Testis (tissue), 2 donors: ENCODE measurements at regions not wholly inside any gene's neighbourhood (a gene's known extent, or its start where the extent isn't known, plus 50 kb on each side); places are given as distances from the start of the nearest gene placed in this dataset.

Experiments
- POLR2A ChIP-seq: fragments of 450-650 bp; IDR thresholded peaks from one replicate; pipeline ENCODE4 v1.6.1; 2017; ENCODE audit warnings: antibody characterized with exemption, mild to moderate bottlenecking, moderate library complexity
- TF ChIP-seq, protein P1 (sequence below), 3 experiments: fragments of 450-650 bp in 2 of 3; fragments of 200-600 bp in 1 of 3; sonication (generic) in 1 of 3; IDR thresholded peaks; one replicate each; pipeline ENCODE4 v1.5.1; 2016 to 2019; ENCODE audit warnings: antibody characterized with exemption in 3 of 3, mild to moderate bottlenecking in 2 of 3, moderate library complexity in 1 of 3

DNA sequence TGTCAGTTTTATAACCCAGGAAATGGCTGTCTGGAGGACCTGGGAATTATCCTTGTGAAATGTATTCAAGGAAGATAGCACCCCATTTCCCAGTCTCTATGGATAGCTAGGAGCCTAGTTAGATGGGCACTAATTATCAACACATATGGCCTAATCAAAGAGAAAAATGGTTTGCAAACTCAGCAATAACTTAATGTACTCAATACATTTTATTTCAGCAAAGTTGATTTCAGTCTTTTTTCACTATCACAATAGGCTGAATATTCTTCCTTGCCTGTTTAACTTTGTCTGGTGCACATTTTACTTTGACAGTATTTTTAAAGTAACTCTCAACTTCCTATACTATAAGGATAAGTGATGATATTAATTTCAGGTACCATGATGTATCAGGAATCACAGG is 756.3 kb downstream of the CCDC85A start:
- TF ChIP-seq, protein P1, sequence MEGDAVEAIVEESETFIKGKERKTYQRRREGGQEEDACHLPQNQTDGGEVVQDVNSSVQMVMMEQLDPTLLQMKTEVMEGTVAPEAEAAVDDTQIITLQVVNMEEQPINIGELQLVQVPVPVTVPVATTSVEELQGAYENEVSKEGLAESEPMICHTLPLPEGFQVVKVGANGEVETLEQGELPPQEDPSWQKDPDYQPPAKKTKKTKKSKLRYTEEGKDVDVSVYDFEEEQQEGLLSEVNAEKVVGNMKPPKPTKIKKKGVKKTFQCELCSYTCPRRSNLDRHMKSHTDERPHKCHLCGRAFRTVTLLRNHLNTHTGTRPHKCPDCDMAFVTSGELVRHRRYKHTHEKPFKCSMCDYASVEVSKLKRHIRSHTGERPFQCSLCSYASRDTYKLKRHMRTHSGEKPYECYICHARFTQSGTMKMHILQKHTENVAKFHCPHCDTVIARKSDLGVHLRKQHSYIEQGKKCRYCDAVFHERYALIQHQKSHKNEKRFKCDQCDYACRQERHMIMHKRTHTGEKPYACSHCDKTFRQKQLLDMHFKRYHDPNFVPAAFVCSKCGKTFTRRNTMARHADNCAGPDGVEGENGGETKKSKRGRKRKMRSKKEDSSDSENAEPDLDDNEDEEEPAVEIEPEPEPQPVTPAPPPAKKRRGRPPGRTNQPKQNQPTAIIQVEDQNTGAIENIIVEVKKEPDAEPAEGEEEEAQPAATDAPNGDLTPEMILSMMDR (IDR thresholded peaks at IDR 0.05) = no peak
- TF ChIP-seq POLR2A = no peak
